PFSK-1 (cell line): ENCODE measurements at regions not wholly inside any gene's neighbourhood (a gene's known extent, or its start where the extent isn't known, plus 50 kb on each side); places are given as distances from the start of the nearest gene placed in this dataset.

ENCODE experiments used
- FOXP2 ChIP-seq: optimal IDR thresholded peaks from 2 replicates; pipeline ENCODE3; 2011; ENCODE audit warnings: borderline replicate concordance, control low read depth, inconsistent platforms; ENCODE audit not compliant: insufficient read depth; ENCODE audit errors: extremely low read length, extremely low read depth
- POLR2AphosphoS5 ChIP-seq: IDR thresholded peaks from 2 replicates; pipeline ENCODE4 v1.6.1; 2012; ENCODE audit warnings: low read depth, mild to moderate bottlenecking, control low read depth, low read length, moderate library complexity
- REST ChIP-seq, 2 experiments: IDR thresholded peaks; 2 replicates each; pipeline versions ENCODE4 v1.6.1 to v1.8.0; 2011 to 2012; ENCODE audit warnings: low read depth in 2 of 2, low read length in 2 of 2, control low read depth in 1 of 2, inconsistent platforms in 1 of 2, mild to moderate bottlenecking in 1 of 2, moderate library complexity in 1 of 2; ENCODE audit not compliant: insufficient read depth in 1 of 2
- SIN3A ChIP-seq: IDR thresholded peaks from 2 replicates; pipeline ENCODE4 v1.6.1; 2012; ENCODE audit warnings: mild to moderate bottlenecking, low read length, moderate library complexity, borderline replicate concordance; ENCODE audit not compliant: insufficient read depth
- TAF1 ChIP-seq: IDR thresholded peaks from 2 replicates; pipeline ENCODE4 v1.6.1; 2012; ENCODE audit warnings: low read length, control low read depth, borderline replicate concordance; ENCODE audit not compliant: insufficient read depth

- TF ChIP-seq FOXP2: no peak
- TF ChIP-seq REST (IDR thresholded peaks at IDR 0.05; ENCODE audit: insufficient read depth in 1 of 2, low read depth in 2 of 2, low read length in 2 of 2): no peak
- no peak for TF ChIP-seq SIN3A
- no peak for TF ChIP-seq TAF1
- no peak for TF ChIP-seq POLR2AphosphoS5
Measured at GRCh38 chr7:41052201-41052600, 650.7 kb downstream of the INHBA start.

GRCh38 chr7:41051535-41051934, 651.4 kb downstream of the INHBA start:
- no peak for TF ChIP-seq TAF1
- no peak for TF ChIP-seq REST (IDR thresholded peaks at IDR 0.05; ENCODE audit: insufficient read depth in 1 of 2, low read depth in 2 of 2, low read length in 2 of 2)
- no peak for TF ChIP-seq SIN3A
- no peak for TF ChIP-seq FOXP2
- no peak for TF ChIP-seq POLR2AphosphoS5

GRCh38 chr7:41051062-41051461, 651.8 kb downstream of the INHBA start:
- TF ChIP-seq REST (IDR thresholded peaks at IDR 0.05; ENCODE audit: insufficient read depth in 1 of 2, low read depth in 2 of 2, low read length in 2 of 2) (no peak), POLR2AphosphoS5 (no peak), SIN3A (no peak), FOXP2 (no peak), TAF1 (no peak)

- TF ChIP-seq TAF1: no peak
- TF ChIP-seq POLR2AphosphoS5: no peak
- TF ChIP-seq SIN3A: no peak
Measured at GRCh38 chr7:41048771-41049170, 654.1 kb downstream of the INHBA start.

- TF ChIP-seq TAF1: peak; percentile 49; the same call in 1 of the 2 replicates
- peak; percentile 80 for TF ChIP-seq FOXP2
- peak; percentile 44; the same call in 1 of the 2 replicates for TF ChIP-seq POLR2AphosphoS5
- peak; percentile 67; the same call in 1 of the 2 replicates for TF ChIP-seq SIN3A
- 0 out of 4 replicates have a peak, but pooled peaks of 1 of the 2 experiments have one; percentile 50 for TF ChIP-seq REST (IDR thresholded peaks at IDR 0.05; ENCODE audit: insufficient read depth in 1 of 2, low read depth in 2 of 2, low read length in 2 of 2)
Measured at GRCh38 chr7:41047789-41048191, 655.1 kb downstream of the INHBA start.
